Activated naive CD4-positive, alpha-beta T cell treated with anti-CD3 and anti-CD28 coated beads, Interleukin-2, amount 50 U/mL, for 72 hours (primary cell): ENCODE measurements at regions not wholly inside any gene's neighbourhood (a gene's known extent, or its start where the extent isn't known, plus 50 kb on each side); places are given as distances from the start of the nearest gene placed in this dataset.
"Not testable (repeated sequence)": the region's sequence is repeated elsewhere in the genome, so short reads cannot be mapped to it uniquely, and the experiment has no call there.

Experiments used
- ATAC-seq, 2 donors: fragments of 150-1000 bp; cut with Tn5 transposase; 2 replicates each; pipeline ENCODE4 v1.10.0; 2021; ENCODE audit warnings: mild to moderate bottlenecking in 2 of 2, moderate library complexity in 2 of 2
- DNase-seq, 2 donors: peaks; one replicate each; pipeline ENCODE4 v3.0.0; 2021 to 2022; ENCODE audit warnings: low spot score in 2 of 2
- H3K27ac Mint-ChIP-seq, 2 donors: one replicate each; pipeline ENCODE4 v1.8.0; 2022; ENCODE audit warnings: mild to moderate bottlenecking in 2 of 2, mixed read lengths in 2 of 2
- H3K36me3 Mint-ChIP-seq, 2 donors: one replicate each; pipeline ENCODE4 v1.8.0; 2022; ENCODE audit warnings: mixed read lengths in 2 of 2
- H3K9me3 Mint-ChIP-seq, 2 donors: one replicate each; pipeline ENCODE4 v1.8.0; 2022; ENCODE audit warnings: mixed read lengths in 2 of 2

GRCh38 chr21:31819692-31820091, 53.1 kb upstream of the HUNK start:
- ATAC-seq, H3K27ac Mint-ChIP-seq, H3K36me3 Mint-ChIP-seq, DNase-seq, H3K9me3 Mint-ChIP-seq: not testable (repeated sequence)

- not testable (repeated sequence) for H3K9me3 Mint-ChIP-seq, DNase-seq, ATAC-seq, H3K27ac Mint-ChIP-seq, H3K36me3 Mint-ChIP-seq
Observed at GRCh38 chr21:31814356-31814755, 58.5 kb upstream of the HUNK start.

- DNase-seq, result no peak
Observed at GRCh38 chr21:31813862-31814261, 59.0 kb upstream of the HUNK start.

GRCh38 chr21:31804008-31804394, 68.8 kb upstream of the HUNK start:
- no peak for ATAC-seq
- peaks cover 0 to 4% of the 10 kb centered on the region in 2 donors for H3K9me3 Mint-ChIP-seq
- no peak for DNase-seq

More at GRCh38 chr21:31813862-31814261, 59.0 kb upstream of the HUNK start:
- ATAC-seq, result no peak
- no peaks in the 10 kb centered on the region for H3K36me3 Mint-ChIP-seq
- peaks cover 0 to 1% of the 10 kb centered on the region in 2 donors for H3K9me3 Mint-ChIP-seq
- no peak overlapping the region for H3K27ac Mint-ChIP-seq

GRCh38 chr21:31803039-31804007, 69.5 kb upstream of the HUNK start:
- no peaks in the 10 kb centered on the region for H3K36me3 Mint-ChIP-seq

More at GRCh38 chr21:31804008-31804394, 68.8 kb upstream of the HUNK start:
- Mint-ChIP-seq H3K27ac (no peak overlapping the region), H3K36me3 (no peaks in the 10 kb centered on the region)

GRCh38 chr21:31802331-31802730, 70.4 kb upstream of the SCAF4 start:
- no peak for ATAC-seq
- peaks cover 0 to 4% of the 10 kb centered on the region in 2 donors for H3K9me3 Mint-ChIP-seq
- no peak overlapping the region for H3K27ac Mint-ChIP-seq
- DNase-seq, result no peak
- no peaks in the 10 kb centered on the region for H3K36me3 Mint-ChIP-seq

More at GRCh38 chr21:31803039-31804007, 69.5 kb upstream of the HUNK start:
- no peak for DNase-seq
- H3K27ac Mint-ChIP-seq, result no peak overlapping the region
- no peak for ATAC-seq
- peaks cover 0 to 4% of the 10 kb centered on the region in 2 donors for H3K9me3 Mint-ChIP-seq

- Mint-ChIP-seq H3K36me3 (no peaks in the 10 kb centered on the region), H3K9me3 (peaks cover 0 to 4% of the 10 kb centered on the region in 2 donors), H3K27ac (no peak overlapping the region)
- ATAC-seq (no peak), DNase-seq (no peak)
Observed at GRCh38 chr21:31801551-31802219, 69.8 kb upstream of the SCAF4 start.

- no peaks in the 10 kb centered on the region for H3K9me3 Mint-ChIP-seq
Observed at GRCh38 chr21:31798842-31799704, 67.2 kb upstream of the SCAF4 start.

GRCh38 chr21:31795992-31796391, 64.1 kb upstream of the SCAF4 start:
- no peaks in the 10 kb centered on the region for H3K36me3 Mint-ChIP-seq
- no peak for DNase-seq
- no peak for ATAC-seq
- H3K27ac Mint-ChIP-seq, result no peak overlapping the region
- no peaks in the 10 kb centered on the region for H3K9me3 Mint-ChIP-seq

More at GRCh38 chr21:31798842-31799704, 67.2 kb upstream of the SCAF4 start:
- Mint-ChIP-seq H3K36me3 (no peaks in the 10 kb centered on the region), H3K27ac (no peak overlapping the region)
- DNase-seq (no peak), ATAC-seq (no peak)

- not testable (repeated sequence) for ATAC-seq, H3K36me3 Mint-ChIP-seq, H3K27ac Mint-ChIP-seq, H3K9me3 Mint-ChIP-seq, DNase-seq
Observed at GRCh38 chr21:31790420-31790819, 58.5 kb upstream of the SCAF4 start.

GRCh38 chr21:31788581-31788980, 56.7 kb upstream of the SCAF4 start:
- no peak overlapping the region for H3K27ac Mint-ChIP-seq
- H3K36me3 Mint-ChIP-seq, result no peaks in the 10 kb centered on the region
- ATAC-seq (no peak), DNase-seq (no peak)
- H3K9me3 Mint-ChIP-seq, result peaks cover 0 to 4% of the 10 kb centered on the region in 2 donors

GRCh38 chr21:31787691-31788090, 55.8 kb upstream of the SCAF4 start:
- not testable (repeated sequence) for DNase-seq, H3K27ac Mint-ChIP-seq, ATAC-seq, H3K36me3 Mint-ChIP-seq, H3K9me3 Mint-ChIP-seq

GRCh38 chr21:31786164-31786920, 54.4 kb upstream of the SCAF4 start:
- H3K36me3 Mint-ChIP-seq, result no peaks in the 10 kb centered on the region

GRCh38 chr21:31785237-31786163, 53.6 kb upstream of the SCAF4 start:
- DNase-seq, result peak in 1 of 2 donors; percentile 63
- ATAC-seq, result peak in 1 of 2 donors; percentile 9
- H3K27ac Mint-ChIP-seq, H3K9me3 Mint-ChIP-seq, H3K36me3 Mint-ChIP-seq: not testable (repeated sequence)

More at GRCh38 chr21:31786164-31786920, 54.4 kb upstream of the SCAF4 start:
- peaks cover 0 to 4% of the 10 kb centered on the region in 2 donors for H3K9me3 Mint-ChIP-seq
- ATAC-seq (no peak), DNase-seq (no peak)
- H3K27ac Mint-ChIP-seq, result no peak overlapping the region

- no peak overlapping the region for H3K27ac Mint-ChIP-seq
- ATAC-seq (no peak), DNase-seq (no peak)
- H3K36me3 Mint-ChIP-seq, result no peaks in the 10 kb centered on the region
- no peaks in the 10 kb centered on the region for H3K9me3 Mint-ChIP-seq
Observed at GRCh38 chr21:31781737-31782136, 49.8 kb upstream of the SCAF4 start.
